ENCODE measurements at regions not wholly inside any gene's neighbourhood (a gene's known extent, or its start where the extent isn't known, plus 50 kb on each side); places are given as distances from the start of the nearest gene placed in this dataset.
"Not testable (repeated sequence)": the region's sequence is repeated elsewhere in the genome, so short reads cannot be mapped to it uniquely, and the experiment has no call there.

GRCh38 chr4:33739884-33740632, 2504.3 kb downstream of the ARAP2 start:
- ATAC-seq (replicated peaks in 6 of 8): peak in 3 of 8 experiments; percentile 76 to 95 (median 94)
- in situ Hi-C loops (cut with MboI; ENCODE audit: low pct_unique_long_range_greater_than_20kb in 2 of 9, low sequenced_read_pairs in 9 of 9, unreplicated experiment in 9 of 9): no loop called here
- no peak overlapping the region for H3K4me3 ChIP-seq
- no peak overlapping the region for H3K27ac ChIP-seq
- H3K4me1 ChIP-seq (replicated peaks in 1 of 2): no peaks in the 10 kb centered on the region
- 23 to 94% (median 70%) methylated on average over 2 to 9 of the region's 10 CpGs for WGBS, 10 experiments

GRCh38 chr4:33740871-33741270, 2503.4 kb downstream of the ARAP2 start:
- H3K4me3 ChIP-seq; in situ Hi-C loops (cut with MboI; ENCODE audit: low pct_unique_long_range_greater_than_20kb in 2 of 9, low sequenced_read_pairs in 9 of 9, unreplicated experiment in 9 of 9); H3K27ac ChIP-seq; ATAC-seq (replicated peaks in 6 of 8); H3K4me1 ChIP-seq (replicated peaks in 1 of 2): not testable (repeated sequence)
- 44 to 100% (median 80%) methylated on average over 1 to 5 of the region's 5 CpGs; no CpG with 5 or more reads in 1 of the 10 experiments for WGBS, 10 experiments

- in situ Hi-C loops (cut with MboI; ENCODE audit: low pct_unique_long_range_greater_than_20kb in 2 of 9, low sequenced_read_pairs in 9 of 9, unreplicated experiment in 9 of 9): no loop called here
- ATAC-seq (replicated peaks in 6 of 8): peak in 2 of 8 experiments; percentile 24 to 41
- WGBS, 10 experiments: 16 to 89% (median 78%) methylated on average over 1 to 2 of the region's 2 CpGs; no CpG with 5 or more reads in 1 of the 10 experiments
- Histone ChIP-seq H3K4me3 (no peak overlapping the region), H3K27ac (no peak overlapping the region), H3K4me1 (replicated peaks in 1 of 2) (no peaks in the 10 kb centered on the region)
These were observed 2497.3 kb downstream of the ARAP2 start for GRCh38 chr4:33746979-33747378.

- 0 to 100% (median 80%) methylated on average over 1 to 3 of the region's 3 CpGs for WGBS, 10 experiments
- in situ Hi-C loops (cut with MboI; ENCODE audit: low pct_unique_long_range_greater_than_20kb in 2 of 9, low sequenced_read_pairs in 9 of 9, unreplicated experiment in 9 of 9): no loop called here
- no peak for ATAC-seq (replicated peaks in 6 of 8)
- H3K4me3 ChIP-seq: no peak overlapping the region
- no peak overlapping the region for H3K27ac ChIP-seq
- no peaks in the 10 kb centered on the region for H3K4me1 ChIP-seq (replicated peaks in 1 of 2)
These were observed 2493.3 kb downstream of the ARAP2 start for GRCh38 chr4:33751050-33751449.

- in situ Hi-C loops (cut with MboI; ENCODE audit: low pct_unique_long_range_greater_than_20kb in 2 of 9, low sequenced_read_pairs in 9 of 9, unreplicated experiment in 9 of 9): no loop called here
- Histone ChIP-seq H3K27ac (no peak overlapping the region), H3K4me3 (no peak overlapping the region), H3K4me1 (replicated peaks in 1 of 2) (peaks cover 0 to 3% of the 10 kb centered on the region in 2 donors)
- ATAC-seq (replicated peaks in 6 of 8): peak in 5 of 8 experiments; percentile 43 to 97 (median 91)
- 25 to 100% (median 62%) methylated on average over 1 to 2 of the region's 2 CpGs; no CpG with 5 or more reads in 1 of the 10 experiments for WGBS, 10 experiments
These were observed 2471.7 kb downstream of the ARAP2 start for GRCh38 chr4:33772582-33772981.

- Histone ChIP-seq H3K4me1 (replicated peaks in 1 of 2) (peaks cover 0 to 9% of the 10 kb centered on the region in 2 donors), H3K27ac (no peak overlapping the region), H3K4me3 (no peak overlapping the region)
- ATAC-seq (replicated peaks in 6 of 8): peak in 7 of 8 experiments; percentile 32 to 82 (median 67)
- WGBS, 10 experiments: 12 to 81% (median 59%) methylated on average over 3 to 6 of the region's 6 CpGs
- in situ Hi-C loops (cut with MboI; ENCODE audit: low pct_unique_long_range_greater_than_20kb in 2 of 9, low sequenced_read_pairs in 9 of 9, unreplicated experiment in 9 of 9): no loop called here
These were observed 2463.1 kb downstream of the ARAP2 start for GRCh38 chr4:33780952-33781791.

- Histone ChIP-seq H3K4me1 (replicated peaks in 1 of 2) (peaks cover 0 to 5% of the 10 kb centered on the region in 2 donors), H3K27ac (no peak overlapping the region), H3K4me3 (no peak overlapping the region)
- in situ Hi-C loops (cut with MboI; ENCODE audit: low pct_unique_long_range_greater_than_20kb in 2 of 9, low sequenced_read_pairs in 9 of 9, unreplicated experiment in 9 of 9): no loop called here
- peak in 2 of 8 experiments; percentile 43 to 54 for ATAC-seq (replicated peaks in 6 of 8)
- WGBS, 10 experiments: 11 to 100% (median 88%) methylated on average over 1 to 2 of the region's 2 CpGs; no CpG with 5 or more reads in 1 of the 10 experiments
These were observed 2458.5 kb downstream of the ARAP2 start for GRCh38 chr4:33785843-33786242.

GRCh38 chr4:33802578-33802977, 2441.7 kb downstream of the ARAP2 start:
- no peak for ATAC-seq (replicated peaks in 6 of 8)
- no peak overlapping the region for H3K4me3 ChIP-seq
- H3K4me1 ChIP-seq (replicated peaks in 1 of 2): no peaks in the 10 kb centered on the region
- WGBS, 10 experiments: 0 to 93% (median 75%) methylated on average over 1 to 2 of the region's 2 CpGs
- in situ Hi-C loops (cut with MboI; ENCODE audit: low pct_unique_long_range_greater_than_20kb in 2 of 9, low sequenced_read_pairs in 9 of 9, unreplicated experiment in 9 of 9): no loop called here
- H3K27ac ChIP-seq: no peak overlapping the region

GRCh38 chr4:33825685-33826084, 2418.6 kb downstream of the ARAP2 start:
- no peak for ATAC-seq (replicated peaks in 6 of 8)
- Histone ChIP-seq H3K27ac (no peak overlapping the region), H3K4me1 (replicated peaks in 1 of 2) (no peaks in the 10 kb centered on the region), H3K4me3 (no peak overlapping the region)
- in situ Hi-C loops (cut with MboI; ENCODE audit: low pct_unique_long_range_greater_than_20kb in 2 of 9, low sequenced_read_pairs in 9 of 9, unreplicated experiment in 9 of 9): no loop called here

GRCh38 chr4:33829356-33829755, 2415.0 kb downstream of the ARAP2 start:
- ATAC-seq (replicated peaks in 6 of 8); H3K27ac ChIP-seq; in situ Hi-C loops (cut with MboI; ENCODE audit: low pct_unique_long_range_greater_than_20kb in 2 of 9, low sequenced_read_pairs in 9 of 9, unreplicated experiment in 9 of 9); H3K4me1 ChIP-seq (replicated peaks in 1 of 2); H3K4me3 ChIP-seq: not testable (repeated sequence)
- 80 to 100% (median 100%) methylated on average over 1 of the region's 1 CpG; no CpG with 5 or more reads in 4 of the 10 experiments for WGBS, 10 experiments

- H3K27ac ChIP-seq: no peak overlapping the region
- ATAC-seq (replicated peaks in 6 of 8): no peak
- no peak overlapping the region for H3K4me3 ChIP-seq
- 0 to 100% (median 77%) methylated on average over 1 to 3 of the region's 3 CpGs for WGBS, 10 experiments
- no peaks in the 10 kb centered on the region for H3K4me1 ChIP-seq (replicated peaks in 1 of 2)
- in situ Hi-C loops (cut with MboI; ENCODE audit: low pct_unique_long_range_greater_than_20kb in 2 of 9, low sequenced_read_pairs in 9 of 9, unreplicated experiment in 9 of 9): no loop called here
These were observed 2412.8 kb downstream of the ARAP2 start for GRCh38 chr4:33831442-33832066.

GRCh38 chr4:33835764-33836163, 2408.6 kb downstream of the ARAP2 start:
- 40 to 100% (median 93%) methylated on average over 2 to 3 of the region's 3 CpGs; no CpG with 5 or more reads in 3 of the 10 experiments for WGBS, 10 experiments
- H3K27ac ChIP-seq; ATAC-seq (replicated peaks in 6 of 8); H3K4me3 ChIP-seq; H3K4me1 ChIP-seq (replicated peaks in 1 of 2); in situ Hi-C loops (cut with MboI; ENCODE audit: low pct_unique_long_range_greater_than_20kb in 2 of 9, low sequenced_read_pairs in 9 of 9, unreplicated experiment in 9 of 9): not testable (repeated sequence)
